SK-N-MC (cell line): ENCODE measurements at regions not wholly inside any gene's neighbourhood (a gene's known extent, or its start where the extent isn't known, plus 50 kb on each side); places are given as distances from the start of the nearest gene placed in this dataset.

Source experiments
- EZH2 ChIP-seq: fragments of 200-600 bp; sonication (generic); IDR thresholded peaks from one replicate; pipeline ENCODE4 v1.6.1; 2017; ENCODE audit warnings: antibody characterized with exemption
- POLR2AphosphoS5 ChIP-seq: IDR thresholded peaks from 2 replicates; pipeline ENCODE4 v1.6.1; 2012; ENCODE audit warnings: mild to moderate bottlenecking, low read depth, low read length, borderline replicate concordance

- no peak for TF ChIP-seq POLR2AphosphoS5
- no peak for TF ChIP-seq EZH2
These were observed 110.9 kb upstream of the CYYR1 start for GRCh38 chr21:26683996-26684395.
